Mesenchymal stem cell (in vitro differentiated cells and primary cell): ENCODE measurements at regions not wholly inside any gene's neighbourhood (a gene's known extent, or its start where the extent isn't known, plus 50 kb on each side); places are given as distances from the start of the nearest gene placed in this dataset.

Source experiments
- DNase-seq: peaks from one replicate; pipeline ENCODE4 v3.0.0-alpha.2; 2013
- H2AFZ ChIP-seq: one replicate; pipeline ENCODE4 v1.6.1; 2013; ENCODE audit warnings: low read depth, mild to moderate bottlenecking, control low read depth, inconsistent platforms, low read length, moderate library complexity
- H2AK5ac ChIP-seq: 2 replicates; pipeline ENCODE4 v1.6.1; 2013; ENCODE audit warnings: low read length, moderate library complexity, mild to moderate bottlenecking, inconsistent platforms; ENCODE audit not compliant: severe bottlenecking
- H2BK120ac ChIP-seq: one replicate; pipeline ENCODE4 v1.6.1; 2013; ENCODE audit warnings: low read depth, mild to moderate bottlenecking, inconsistent platforms, low read length, moderate library complexity
- H2BK12ac ChIP-seq, 2 experiments: one replicate each; pipeline ENCODE4 v1.6.1; 2013; ENCODE audit warnings: inconsistent platforms in 2 of 2, low read length in 2 of 2, mild to moderate bottlenecking in 2 of 2, moderate library complexity in 2 of 2, control low read depth in 1 of 2
- H2BK15ac ChIP-seq: one replicate; pipeline ENCODE4 v1.6.1; 2013; ENCODE audit warnings: mild to moderate bottlenecking, low read depth, inconsistent platforms; ENCODE audit not compliant: poor library complexity, severe bottlenecking
- H2BK5ac ChIP-seq: 2 replicates; pipeline ENCODE4 v1.6.1; 2013; ENCODE audit warnings: low read depth, mild to moderate bottlenecking, low read length, control low read depth, inconsistent platforms; ENCODE audit not compliant: poor library complexity, severe bottlenecking
- H3K14ac ChIP-seq, 2 experiments: one replicate each; pipeline ENCODE4 v1.6.1; 2013; ENCODE audit warnings: inconsistent platforms in 2 of 2, low read length in 2 of 2, control low read depth in 1 of 2, mild to moderate bottlenecking in 1 of 2, moderate library complexity in 1 of 2
- H3K18ac ChIP-seq, 2 experiments: one replicate each; pipeline ENCODE4 v1.6.1; 2013; ENCODE audit warnings: inconsistent platforms in 2 of 2, low read length in 2 of 2, control low read depth in 1 of 2, low read depth in 1 of 2, mild to moderate bottlenecking in 1 of 2
- H3K23ac ChIP-seq, 2 experiments: one replicate each; pipeline ENCODE4 v1.6.1; 2013; ENCODE audit warnings: inconsistent platforms in 2 of 2, low read length in 2 of 2, mild to moderate bottlenecking in 2 of 2, moderate library complexity in 2 of 2, control low read depth in 1 of 2
- H3K27ac ChIP-seq: 2 replicates; pipeline ENCODE4 v1.5.1; 2013; ENCODE audit warnings: mild to moderate bottlenecking, moderate library complexity, low read length, control low read depth, inconsistent platforms; ENCODE audit not compliant: poor library complexity, severe bottlenecking
- H3K27me3 ChIP-seq, 2 experiments: 2 replicates each; pipeline versions ENCODE4 v1.6.1 to v1.7.0; 2013; ENCODE audit warnings: low read length in 2 of 2, mild to moderate bottlenecking in 2 of 2, moderate library complexity in 2 of 2, control low read depth in 1 of 2, inconsistent platforms in 1 of 2; ENCODE audit not compliant: control insufficient read depth in 1 of 2, insufficient read depth in 1 of 2
- H3K36me3 ChIP-seq, 2 experiments: 2 replicates each; pipeline versions ENCODE4 v1.6.1 to v1.7.0; 2013; ENCODE audit warnings: low read length in 2 of 2, control low read depth in 1 of 2, inconsistent platforms in 1 of 2, low read depth in 1 of 2, mild to moderate bottlenecking in 1 of 2; ENCODE audit not compliant: insufficient read depth in 2 of 2, control insufficient read depth in 1 of 2
- H3K4ac ChIP-seq, 2 experiments: one replicate each; pipeline ENCODE4 v1.6.1; 2013; ENCODE audit warnings: inconsistent platforms in 2 of 2, low read length in 2 of 2, mild to moderate bottlenecking in 2 of 2, moderate library complexity in 2 of 2, control low read depth in 1 of 2, low read depth in 1 of 2
- H3K4me1 ChIP-seq: 2 replicates; pipeline ENCODE4 v1.6.1; 2013; ENCODE audit warnings: low read depth, low read length, control low read depth; ENCODE audit not compliant: control insufficient read depth, insufficient read depth
- H3K4me2 ChIP-seq: 2 replicates; pipeline ENCODE4 v1.6.1; 2013; ENCODE audit warnings: low read length, mild to moderate bottlenecking, inconsistent platforms; ENCODE audit not compliant: poor library complexity, severe bottlenecking
- H3K4me3 ChIP-seq, 2 experiments: 2 replicates each; pipeline versions ENCODE4 v1.5.1 to v1.7.0; 2013; ENCODE audit warnings: low read length in 2 of 2, mild to moderate bottlenecking in 2 of 2, control low read depth in 1 of 2, low read depth in 1 of 2; ENCODE audit not compliant: insufficient read depth in 1 of 2
- H3K79me1 ChIP-seq: replicated peaks from 2 replicates; pipeline ENCODE4 v1.6.1; 2013; ENCODE audit warnings: mild to moderate bottlenecking, control low read depth, low read length, inconsistent platforms; ENCODE audit not compliant: poor library complexity, severe bottlenecking
- H3K9ac ChIP-seq: 2 replicates; pipeline ENCODE4 v1.7.0; 2013; ENCODE audit warnings: mild to moderate bottlenecking, low read length, moderate library complexity
- H3K9me3 ChIP-seq: 2 replicates; pipeline ENCODE4 v1.7.0; 2013; ENCODE audit warnings: mild to moderate bottlenecking, low read length; ENCODE audit not compliant: control insufficient read depth
- H4K8ac ChIP-seq: one replicate; pipeline ENCODE4 v1.6.1; 2013; ENCODE audit warnings: inconsistent platforms, mild to moderate bottlenecking, low read length, moderate library complexity
- H4K91ac ChIP-seq: one replicate; pipeline ENCODE4 v1.6.1; 2013; ENCODE audit warnings: mild to moderate bottlenecking, low read length, inconsistent platforms
- WGBS: methylation state at CpG from one replicate; pipeline ENCODE4 v1.1.7; 2013; ENCODE audit warnings: mixed read lengths; 5-methylcytosine and 5-hydroxymethylcytosine counted together

DNA sequence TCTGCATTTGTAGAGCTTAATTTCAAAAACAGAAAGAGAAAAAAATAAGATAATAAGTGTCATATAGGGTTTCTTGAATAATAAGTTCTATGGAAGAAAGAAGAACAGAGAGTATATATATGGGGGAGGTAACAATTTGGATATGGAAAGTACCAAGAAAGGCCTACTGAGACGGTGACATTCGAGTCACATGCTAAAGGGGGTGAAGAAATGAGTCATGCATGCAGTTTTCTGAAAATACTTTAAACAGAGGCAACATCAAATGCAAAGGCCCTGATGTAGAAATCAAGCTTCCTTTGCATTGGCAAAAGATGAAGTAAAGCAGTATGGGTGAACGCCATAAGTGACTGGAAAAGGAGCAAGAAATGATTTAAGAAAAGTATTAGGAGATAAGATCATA is 371.6 kb upstream of the ZNF385D start:
- no peak for DNase-seq
- 55% methylated on average over 3 of the region's 3 CpGs for WGBS
- no peaks in the 10 kb centered on the region for H3K9me3 ChIP-seq
- no peak overlapping the region for H3K4me3 ChIP-seq
- no peak overlapping the region for H3K9ac ChIP-seq
- H3K4me2 ChIP-seq = no peak overlapping the region
- no peak overlapping the region for H2BK5ac ChIP-seq
- H3K18ac ChIP-seq = no peak overlapping the region
- H3K27me3 ChIP-seq = no peaks in the 10 kb centered on the region
- no peak overlapping the region for H3K27ac ChIP-seq
- H3K23ac ChIP-seq = no peak overlapping the region
- H2BK12ac ChIP-seq = no peak overlapping the region
- no peak overlapping the region for H2BK15ac ChIP-seq
- H3K14ac ChIP-seq = no peak overlapping the region
- H3K36me3 ChIP-seq = no peaks in the 10 kb centered on the region
- no peaks in the 10 kb centered on the region for H3K79me1 ChIP-seq
- H4K91ac ChIP-seq = no peak overlapping the region
- H2BK120ac ChIP-seq = no peak overlapping the region
- H3K4ac ChIP-seq = no peak overlapping the region
- H2AK5ac ChIP-seq = no peak overlapping the region
- no peak overlapping the region for H4K8ac ChIP-seq
- no peak overlapping the region for H2AFZ ChIP-seq
- H3K4me1 ChIP-seq = no peaks in the 10 kb centered on the region

- no peak overlapping the region for H3K4me2 ChIP-seq
- H3K18ac ChIP-seq = no peak overlapping the region
- no peaks in the 10 kb centered on the region for H3K36me3 ChIP-seq
- H2AK5ac ChIP-seq = no peak overlapping the region
- H3K79me1 ChIP-seq = no peaks in the 10 kb centered on the region
- no peak overlapping the region for H4K8ac ChIP-seq
- DNase-seq = no peak
- H3K27ac ChIP-seq = no peak overlapping the region
- H3K27me3 ChIP-seq = no peaks in the 10 kb centered on the region
- H2BK15ac ChIP-seq = no peak overlapping the region
- no peak overlapping the region for H3K14ac ChIP-seq
- H2AFZ ChIP-seq = no peak overlapping the region
- no peaks in the 10 kb centered on the region for H3K4me1 ChIP-seq
- no peaks in the 10 kb centered on the region for H3K9me3 ChIP-seq
- no peak overlapping the region for H3K9ac ChIP-seq
- H3K4ac ChIP-seq = no peak overlapping the region
- H2BK120ac ChIP-seq = no peak overlapping the region
- H4K91ac ChIP-seq = no peak overlapping the region
- H2BK5ac ChIP-seq = no peak overlapping the region
- no peak overlapping the region for H3K23ac ChIP-seq
- H3K4me3 ChIP-seq = no peak overlapping the region
- 64% methylated on average over 2 of the region's 2 CpGs for WGBS
- H2BK12ac ChIP-seq = no peak overlapping the region
Observed at GRCh38 chr3:22129101-22129500, 378.1 kb upstream of the ZNF385D start.

GRCh38 chr3:22141769-22142168 is 390.8 kb upstream of the ZNF385D start:
- Histone ChIP-seq H3K23ac (no peak overlapping the region), H3K79me1 (no peaks in the 10 kb centered on the region), H2BK15ac (no peak overlapping the region), H2BK12ac (no peak overlapping the region), H3K18ac (no peak overlapping the region), H3K4me1 (no peaks in the 10 kb centered on the region), H4K91ac (no peak overlapping the region), H2BK120ac (no peak overlapping the region), H3K14ac (no peak overlapping the region), H3K27me3 (no peaks in the 10 kb centered on the region), H2AFZ (no peak overlapping the region), H4K8ac (no peak overlapping the region), H3K4ac (no peak overlapping the region), H3K27ac (no peak overlapping the region), H2AK5ac (no peak overlapping the region), H3K9me3 (no peaks in the 10 kb centered on the region), H3K4me2 (no peak overlapping the region), H3K36me3 (no peaks in the 10 kb centered on the region), H3K4me3 (no peak overlapping the region), H2BK5ac (no peak overlapping the region), H3K9ac (no peak overlapping the region)
- WGBS = 40% methylated on average over 1 of the region's 2 CpGs
- DNase-seq = no peak

DNA sequence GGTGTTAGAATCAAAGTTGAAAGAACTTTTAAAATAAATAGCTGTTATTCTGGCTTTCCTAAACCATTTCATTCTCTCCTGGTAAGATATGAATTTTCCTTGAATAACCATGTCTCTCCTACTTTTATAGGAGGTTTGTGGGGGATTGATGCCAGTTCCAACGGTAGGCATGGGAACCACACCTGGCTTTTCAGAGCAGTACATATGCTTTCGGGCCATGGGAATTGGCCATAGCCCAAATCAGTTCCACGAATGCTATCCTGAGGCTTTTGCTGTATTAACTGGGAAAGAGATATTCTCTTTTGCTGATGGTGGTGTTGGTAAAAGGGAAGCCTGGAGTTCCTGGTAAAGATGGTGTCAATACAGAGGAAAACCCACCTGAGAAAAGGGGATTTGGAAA is 396.2 kb upstream of the ZNF385D start:
- WGBS = 80% methylated on average over 3 of the region's 3 CpGs
- Histone ChIP-seq H2BK120ac (no peak overlapping the region), H3K18ac (no peak overlapping the region), H3K79me1 (no peaks in the 10 kb centered on the region), H3K36me3 (no peaks in the 10 kb centered on the region), H4K91ac (no peak overlapping the region), H2AK5ac (no peak overlapping the region), H2BK12ac (no peak overlapping the region), H3K4me3 (no peak overlapping the region), H3K27ac (no peak overlapping the region), H3K4ac (no peak overlapping the region), H2AFZ (no peak overlapping the region), H3K14ac (no peak overlapping the region), H3K9me3 (no peaks in the 10 kb centered on the region), H3K27me3 (no peaks in the 10 kb centered on the region), H3K9ac (no peak overlapping the region), H4K8ac (no peak overlapping the region), H2BK15ac (no peak overlapping the region), H3K4me1 (no peaks in the 10 kb centered on the region), H3K4me2 (no peak overlapping the region), H2BK5ac (no peak overlapping the region), H3K23ac (no peak overlapping the region)
- no peak for DNase-seq
